ENCODE measurements at regions not wholly inside any gene's neighbourhood (a gene's known extent, or its start where the extent isn't known, plus 50 kb on each side); places are given as distances from the start of the nearest gene placed in this dataset.

DNA sequence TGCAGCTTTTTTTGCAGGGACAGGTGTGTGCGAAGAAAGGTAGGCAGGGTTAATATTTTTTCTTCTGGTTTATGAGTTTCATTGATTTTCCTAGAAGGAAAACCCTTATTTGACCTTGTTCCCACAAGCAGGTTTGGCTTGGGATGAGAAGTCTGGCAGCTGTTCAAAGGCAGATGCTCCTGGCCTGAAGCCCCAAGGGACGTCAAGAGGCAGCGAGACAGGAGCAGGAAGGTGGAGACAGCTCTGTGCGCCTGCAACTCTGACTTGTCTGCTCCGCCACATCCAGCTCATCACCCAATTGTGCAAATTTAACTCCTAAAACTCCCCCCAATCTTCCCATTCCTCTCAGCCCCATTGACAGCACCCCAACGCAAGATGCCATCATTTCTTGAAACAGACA is 136.8 kb upstream of the XYLT1 start:
- TF ChIP-seq, protein P1, sequence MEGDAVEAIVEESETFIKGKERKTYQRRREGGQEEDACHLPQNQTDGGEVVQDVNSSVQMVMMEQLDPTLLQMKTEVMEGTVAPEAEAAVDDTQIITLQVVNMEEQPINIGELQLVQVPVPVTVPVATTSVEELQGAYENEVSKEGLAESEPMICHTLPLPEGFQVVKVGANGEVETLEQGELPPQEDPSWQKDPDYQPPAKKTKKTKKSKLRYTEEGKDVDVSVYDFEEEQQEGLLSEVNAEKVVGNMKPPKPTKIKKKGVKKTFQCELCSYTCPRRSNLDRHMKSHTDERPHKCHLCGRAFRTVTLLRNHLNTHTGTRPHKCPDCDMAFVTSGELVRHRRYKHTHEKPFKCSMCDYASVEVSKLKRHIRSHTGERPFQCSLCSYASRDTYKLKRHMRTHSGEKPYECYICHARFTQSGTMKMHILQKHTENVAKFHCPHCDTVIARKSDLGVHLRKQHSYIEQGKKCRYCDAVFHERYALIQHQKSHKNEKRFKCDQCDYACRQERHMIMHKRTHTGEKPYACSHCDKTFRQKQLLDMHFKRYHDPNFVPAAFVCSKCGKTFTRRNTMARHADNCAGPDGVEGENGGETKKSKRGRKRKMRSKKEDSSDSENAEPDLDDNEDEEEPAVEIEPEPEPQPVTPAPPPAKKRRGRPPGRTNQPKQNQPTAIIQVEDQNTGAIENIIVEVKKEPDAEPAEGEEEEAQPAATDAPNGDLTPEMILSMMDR (IDR thresholded peaks at IDR 0.05; ENCODE audit: low read length), result no peak
- no peak for TF ChIP-seq EZH2 (optimal IDR thresholded peaks at IDR 0.05; ENCODE audit: low read depth, low read length)

All from MM.1S (cell line).